Activated CD4-positive, alpha-beta T cell treated with anti-CD3 and anti-CD28 coated beads, Interleukin-2, Interleukin-6, amounts not matched to agents 100 ng/mL and 50 ng/mL, durations not matched to agents 16 hours and 8 hours (primary cell): ENCODE measurements at regions not wholly inside any gene's neighbourhood (a gene's known extent, or its start where the extent isn't known, plus 50 kb on each side); places are given as distances from the start of the nearest gene placed in this dataset.

Experiments
- DNase-seq: peaks from one replicate; pipeline ENCODE4 v3.0.0-alpha.2; 2020

DNA sequence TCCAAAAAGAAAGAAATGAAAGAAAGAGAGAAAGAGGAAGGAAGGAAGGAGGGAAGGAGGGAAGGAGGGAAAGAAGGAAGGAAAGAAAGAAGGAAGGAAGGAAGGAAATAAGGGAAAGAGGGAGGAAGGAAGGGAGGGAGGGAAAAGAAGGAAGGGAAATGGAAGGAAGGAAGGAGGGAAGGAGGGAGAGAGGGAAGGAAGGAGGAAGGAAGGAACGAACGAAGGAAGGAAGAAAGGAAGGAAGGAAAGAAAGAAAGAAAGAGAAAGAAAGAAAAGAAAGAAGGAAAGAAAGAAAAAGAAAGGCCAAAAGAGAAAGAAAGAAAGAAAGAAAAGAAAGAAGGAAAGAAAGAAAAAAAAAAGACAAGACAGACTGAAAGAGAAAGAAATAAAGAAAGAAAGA, 263.9 kb upstream of the ATP10B start:
- DNase-seq, result no peak

DNA sequence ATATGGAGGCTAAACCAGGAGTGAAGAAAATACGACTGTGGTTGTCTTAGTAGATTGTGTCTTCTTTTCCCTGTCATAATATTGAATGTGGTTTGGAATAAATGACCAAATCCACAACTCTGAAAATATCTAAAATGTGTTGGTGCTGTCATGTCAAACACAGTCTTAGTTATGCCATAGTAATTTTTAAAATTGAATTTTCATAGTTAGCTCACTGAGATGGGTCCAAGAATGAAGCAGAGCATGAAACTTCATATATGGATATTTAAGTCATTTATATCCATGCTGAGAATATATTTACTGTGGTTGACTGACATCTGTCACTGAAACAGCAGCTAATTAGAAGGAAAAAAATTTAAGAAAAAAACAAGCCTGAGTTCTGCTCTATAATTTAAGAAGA, 260.4 kb upstream of the ATP10B start:
- no peak for DNase-seq

DNA sequence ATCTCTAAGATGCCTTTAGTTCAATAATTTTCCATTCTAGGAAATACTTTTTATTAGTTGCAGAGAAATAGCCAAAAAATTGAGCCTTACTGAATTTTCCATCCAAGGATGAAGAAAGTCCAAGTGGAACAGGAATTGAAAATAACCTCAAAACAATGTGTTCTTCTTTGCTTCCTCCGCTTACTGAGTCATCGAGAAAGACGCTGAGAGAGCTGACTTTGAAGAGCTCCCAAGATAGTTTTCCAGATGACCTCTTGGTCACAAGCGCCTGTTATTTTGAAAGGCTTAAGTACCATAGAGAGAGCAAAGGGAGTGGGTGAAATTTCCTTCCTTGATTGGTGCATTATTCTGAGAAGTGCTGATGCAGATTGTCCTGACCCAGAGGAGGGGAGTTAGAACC, 253.5 kb upstream of the ATP10B start:
- DNase-seq, result no peak

DNA sequence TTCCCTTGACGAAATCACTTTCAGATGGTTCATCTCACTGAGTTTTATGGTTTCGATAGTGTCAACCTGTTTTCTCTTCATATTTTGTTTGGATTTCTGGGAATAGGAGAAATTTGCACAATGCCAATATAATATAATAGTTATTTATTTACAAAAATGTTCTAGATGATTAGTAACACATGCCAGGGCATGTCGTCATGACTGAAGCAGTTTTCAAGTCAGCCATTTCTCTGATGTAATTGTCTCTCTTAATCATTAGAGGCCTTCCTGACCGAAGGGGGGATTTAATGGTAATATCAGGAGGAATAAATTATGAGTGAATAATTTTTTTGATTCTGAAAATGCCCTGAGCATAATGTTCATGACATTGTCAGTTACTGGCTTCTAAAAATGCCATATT, 246.5 kb upstream of the ATP10B start:
- DNase-seq, result no peak

DNA sequence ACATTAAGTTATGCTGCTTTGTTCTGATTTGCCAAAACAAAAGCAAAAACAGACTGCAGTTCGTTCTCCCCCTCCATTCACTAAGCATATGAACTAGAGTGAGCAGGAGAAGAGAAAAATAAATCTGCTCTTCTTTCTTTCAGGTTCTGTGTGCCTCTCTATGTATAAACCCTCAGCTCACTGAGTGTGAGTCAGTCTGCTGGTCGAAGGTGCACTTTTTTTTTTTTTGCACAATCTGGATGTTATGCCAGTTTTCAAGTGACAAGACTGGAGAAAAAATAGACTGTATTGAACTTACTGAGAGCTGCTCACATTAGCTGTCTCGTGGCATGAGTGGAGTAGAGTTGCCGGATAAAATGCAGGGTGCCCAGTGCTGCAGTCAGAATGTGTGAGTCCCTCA, 244.6 kb upstream of the ATP10B start:
- no peak for DNase-seq

DNA sequence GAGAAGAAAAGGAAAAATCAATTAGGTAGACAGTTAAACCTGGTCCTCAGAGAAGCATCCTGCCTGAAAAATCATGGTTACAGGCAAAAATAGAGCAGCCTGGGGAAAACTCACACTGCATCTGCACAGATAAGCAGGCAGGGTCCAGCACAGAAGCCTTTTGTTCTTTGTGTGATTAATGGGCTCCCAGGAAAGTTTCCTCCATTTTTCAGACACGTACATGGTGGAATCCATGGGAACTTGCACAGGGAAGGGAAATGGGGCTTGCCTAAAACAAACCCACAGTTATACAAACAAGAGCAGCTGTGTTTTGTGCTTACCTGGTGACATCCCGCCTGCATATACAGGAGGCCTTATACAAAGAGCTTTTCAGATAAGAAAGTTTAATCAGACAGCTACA, 243.9 kb upstream of the ATP10B start:
- DNase-seq, result no peak

DNA sequence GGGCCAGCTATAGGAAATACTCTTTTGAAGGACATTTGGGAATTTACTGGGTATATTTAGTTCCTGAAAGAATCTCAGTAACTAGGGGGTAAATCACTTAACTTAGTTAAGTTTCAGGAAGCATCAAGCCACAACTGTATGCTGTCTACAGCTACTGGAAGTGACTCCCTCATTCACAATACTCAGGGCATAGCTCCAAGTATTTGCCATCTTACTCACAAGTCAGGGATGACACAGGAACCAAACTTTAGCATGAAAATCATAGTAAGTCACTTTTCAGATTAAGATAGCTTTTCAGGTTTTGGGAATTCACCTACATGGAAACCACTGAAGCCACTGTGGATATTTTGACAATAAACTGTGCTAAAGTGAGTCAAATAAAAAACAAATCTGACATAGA, 242.4 kb upstream of the ATP10B start:
- no peak for DNase-seq

DNA sequence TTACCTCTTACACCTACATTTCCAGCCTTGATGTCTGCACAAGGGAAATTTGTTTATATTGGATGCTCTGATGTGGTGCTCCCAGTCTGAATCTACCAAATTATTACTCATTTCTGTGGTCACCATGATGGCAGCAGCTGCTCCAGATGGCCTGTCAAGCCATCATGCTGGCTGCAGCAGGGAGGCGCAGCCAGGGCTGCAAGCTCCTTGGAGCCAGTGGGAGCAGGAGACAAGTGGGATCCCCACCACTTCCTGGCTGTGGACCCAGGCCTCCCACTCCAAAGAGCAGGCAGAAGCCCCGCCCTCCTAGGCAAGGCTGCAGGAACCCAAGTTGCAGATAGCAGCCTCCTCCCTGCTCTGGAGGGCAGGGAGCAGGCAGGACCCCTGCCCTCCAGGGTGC, 241.1 kb upstream of the ATP10B start:
- DNase-seq, result no peak

DNA sequence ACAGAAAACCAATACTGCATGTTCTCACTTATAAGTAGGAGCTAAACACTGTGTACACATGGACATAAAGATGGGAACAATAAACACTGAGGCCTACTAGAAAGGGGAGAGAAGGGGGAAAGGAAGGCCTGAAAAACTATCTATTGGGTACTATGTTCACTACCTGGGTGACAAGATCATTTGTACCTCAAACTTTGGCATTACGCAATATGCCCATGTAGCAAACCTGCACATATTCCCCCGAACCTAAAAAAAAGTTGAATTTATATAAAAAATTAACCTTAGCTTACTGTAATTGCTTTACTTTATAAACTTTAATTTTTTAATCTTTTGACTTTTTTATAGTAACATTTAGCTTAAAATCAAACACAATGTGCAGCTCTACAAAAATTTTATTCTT, 237.6 kb upstream of the ATP10B start:
- DNase-seq, result no peak

DNA sequence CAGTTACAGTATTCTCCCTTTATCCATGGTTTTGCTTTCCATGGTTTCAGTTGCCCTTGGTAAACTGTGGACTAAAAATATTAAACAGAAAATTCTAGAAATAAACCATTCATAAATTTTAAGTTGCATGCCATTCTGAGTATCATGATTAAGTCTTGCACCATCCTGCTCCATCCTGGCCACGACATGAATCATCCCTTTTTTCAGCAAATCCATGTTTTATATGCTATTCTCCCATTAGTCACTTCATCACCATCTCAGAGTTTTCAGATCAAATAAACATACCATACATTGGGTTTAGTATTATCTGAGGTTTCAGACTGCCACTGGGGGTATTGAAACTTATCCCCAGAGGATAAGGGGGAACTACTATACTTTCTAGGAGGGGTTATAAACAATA, 234.4 kb upstream of the ATP10B start:
- DNase-seq, result no peak

DNA sequence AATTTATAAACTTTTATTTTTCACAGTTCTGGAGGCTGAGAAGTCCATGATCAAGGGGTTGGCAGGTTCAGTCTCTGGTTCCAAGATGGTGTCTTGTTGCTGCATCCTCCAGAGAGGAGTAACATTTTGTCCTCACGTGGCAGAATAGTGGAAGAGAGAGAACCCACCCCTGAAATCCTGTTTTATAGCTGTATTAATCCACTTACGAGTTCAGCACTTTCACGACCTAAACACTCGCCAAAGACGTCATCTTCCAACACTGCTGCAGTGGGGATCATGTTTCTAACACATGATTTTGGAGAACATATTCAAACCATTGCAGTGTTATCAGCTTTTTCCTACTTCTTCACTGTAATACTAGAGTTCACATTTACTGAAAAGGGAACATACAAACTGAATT, 233.0 kb upstream of the ATP10B start:
- DNase-seq, result no peak

DNA sequence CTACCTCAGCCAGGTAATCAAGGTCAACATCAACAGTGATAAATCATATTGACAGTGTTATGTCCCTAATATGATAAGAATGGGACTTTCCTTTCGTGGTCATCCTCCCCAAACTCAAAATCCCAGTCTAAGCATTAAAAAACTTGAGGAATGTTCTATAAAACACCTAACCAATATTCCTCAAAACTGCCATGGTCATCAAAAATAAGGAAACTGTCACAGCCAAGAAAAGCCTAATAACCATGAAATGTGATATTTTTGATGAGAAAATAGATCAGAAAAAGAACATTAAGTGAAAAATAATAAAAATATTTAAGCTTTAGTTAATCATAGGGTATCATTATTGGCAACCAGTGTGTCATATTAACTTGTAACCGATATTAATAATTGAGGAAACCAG, 232.1 kb upstream of the ATP10B start:
- no peak for DNase-seq

DNA sequence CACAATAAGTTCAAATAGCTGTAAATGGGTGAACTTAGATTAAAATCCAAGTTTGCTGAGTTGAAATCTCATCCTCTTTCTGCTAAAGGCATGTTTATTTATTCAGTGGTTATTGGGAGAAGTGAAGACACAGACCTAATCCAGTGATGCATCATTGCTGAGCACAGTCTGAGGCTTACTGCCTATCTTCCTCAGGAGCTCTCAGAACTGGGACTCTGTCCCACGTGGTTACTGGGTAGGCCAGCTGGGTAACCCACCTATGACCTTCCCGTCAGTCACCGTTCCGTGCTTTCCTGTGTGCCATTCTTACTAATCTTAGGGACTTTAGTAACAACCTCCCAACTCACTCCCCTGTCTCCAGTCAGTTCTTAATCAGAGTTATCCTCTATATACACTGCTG, 226.8 kb upstream of the ATP10B start:
- DNase-seq, result no peak

DNA sequence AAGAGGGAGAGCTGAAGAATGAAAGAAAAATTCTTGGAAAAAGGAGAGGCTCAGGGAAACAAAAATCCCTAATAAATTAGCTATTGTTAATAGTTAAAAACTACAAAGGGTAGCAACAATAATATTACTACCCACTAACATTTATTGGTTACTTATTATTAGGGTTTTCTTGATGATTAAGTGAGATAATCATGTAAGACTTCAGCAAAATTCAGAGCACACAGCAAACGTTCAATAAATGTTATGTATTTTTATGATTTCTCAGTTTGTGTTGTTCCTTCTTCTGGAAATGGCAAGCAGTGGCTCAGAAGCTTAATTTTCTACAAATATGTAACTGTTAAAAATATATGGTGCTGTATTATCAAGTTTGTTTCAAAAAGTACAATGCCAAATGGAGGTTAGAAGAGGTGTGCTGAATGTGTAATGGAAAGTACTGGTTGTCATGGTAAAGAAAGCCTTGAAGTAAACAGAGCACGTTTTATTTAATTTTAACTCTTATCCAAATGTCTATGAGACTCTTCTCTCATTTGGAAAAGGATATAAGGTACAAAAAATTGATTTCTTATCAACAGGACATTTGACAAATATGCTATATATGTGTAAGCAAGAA, 226.0 kb upstream of the ATP10B start:
- no peak for DNase-seq

DNA sequence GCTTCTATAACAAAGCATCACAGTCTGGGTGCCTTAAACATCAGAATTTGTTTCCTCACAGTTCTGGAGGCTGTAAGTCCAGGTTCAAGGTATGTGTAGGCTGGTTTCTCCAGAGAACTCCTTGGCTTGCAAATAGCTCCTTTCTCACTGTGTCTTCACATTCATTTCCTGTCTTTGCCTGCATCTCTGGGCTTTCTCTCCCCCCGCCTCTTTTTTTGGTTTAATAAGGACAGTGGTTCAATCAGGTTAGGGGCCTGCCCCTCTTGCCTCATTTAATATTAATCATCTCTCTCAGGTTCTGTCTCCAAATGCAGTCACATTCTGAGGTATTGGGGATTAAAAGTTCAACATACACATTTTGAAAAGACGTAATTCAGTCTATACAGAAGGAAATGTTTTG, 225.5 kb upstream of the ATP10B start:
- no peak for DNase-seq

DNA sequence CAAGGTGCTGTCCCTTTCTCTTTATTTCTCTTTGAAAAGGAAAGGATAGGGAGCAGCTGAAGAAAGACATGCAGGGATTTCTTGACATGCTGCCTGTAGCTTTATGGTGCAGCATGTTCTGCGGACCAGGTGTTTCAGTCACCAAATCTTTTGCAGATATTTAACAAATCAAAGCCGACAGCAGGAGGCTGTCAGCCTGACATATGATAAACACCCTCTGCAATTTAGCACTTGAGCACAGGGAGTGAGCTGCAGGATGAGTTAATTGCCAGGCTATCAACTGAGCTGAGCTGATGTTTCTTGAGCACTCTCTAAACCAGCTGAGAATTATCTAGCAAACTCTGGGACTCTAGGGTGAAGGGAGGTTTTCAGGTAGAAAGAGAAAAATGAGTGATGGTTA, 212.8 kb upstream of the ATP10B start:
- no peak for DNase-seq

DNA sequence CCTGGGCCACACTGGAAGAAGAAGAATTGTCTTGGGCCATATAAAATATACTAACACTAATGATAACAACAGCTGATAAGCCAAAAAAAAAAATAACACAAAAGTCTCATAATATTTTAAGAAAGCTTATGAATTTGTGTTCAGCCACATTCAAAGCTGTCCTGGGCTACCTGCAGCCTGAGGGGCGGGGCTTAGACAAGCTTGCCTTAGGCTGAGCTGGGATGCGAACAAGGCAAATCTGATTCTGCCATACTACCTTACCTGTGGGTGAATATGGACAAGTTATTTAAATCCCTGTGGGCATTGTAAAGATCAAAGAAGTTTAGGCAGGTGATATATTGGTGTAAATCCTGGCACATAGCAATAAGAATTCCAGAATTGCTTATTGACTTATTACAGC, 212.3 kb upstream of the ATP10B start:
- no peak for DNase-seq

DNA sequence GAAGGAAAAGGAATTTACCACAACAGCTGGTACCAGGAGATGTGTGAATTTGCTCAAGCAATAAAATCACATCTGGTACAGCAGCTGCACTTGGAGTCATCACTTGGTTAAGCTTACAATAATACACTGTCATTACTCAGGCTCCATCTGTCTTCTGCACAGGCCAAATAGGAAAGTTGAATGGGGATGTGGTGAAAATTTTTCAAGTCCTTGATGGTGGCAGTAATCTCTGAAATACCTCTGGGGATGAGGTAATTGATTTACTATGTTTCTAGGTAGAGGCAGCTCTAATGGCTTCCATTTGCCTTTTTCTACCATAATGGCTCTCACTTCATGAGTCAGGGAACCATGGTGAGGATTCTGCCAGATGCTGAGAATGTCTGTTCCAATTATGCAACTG, 206.8 kb upstream of the ATP10B start:
- DNase-seq, result no peak

DNA sequence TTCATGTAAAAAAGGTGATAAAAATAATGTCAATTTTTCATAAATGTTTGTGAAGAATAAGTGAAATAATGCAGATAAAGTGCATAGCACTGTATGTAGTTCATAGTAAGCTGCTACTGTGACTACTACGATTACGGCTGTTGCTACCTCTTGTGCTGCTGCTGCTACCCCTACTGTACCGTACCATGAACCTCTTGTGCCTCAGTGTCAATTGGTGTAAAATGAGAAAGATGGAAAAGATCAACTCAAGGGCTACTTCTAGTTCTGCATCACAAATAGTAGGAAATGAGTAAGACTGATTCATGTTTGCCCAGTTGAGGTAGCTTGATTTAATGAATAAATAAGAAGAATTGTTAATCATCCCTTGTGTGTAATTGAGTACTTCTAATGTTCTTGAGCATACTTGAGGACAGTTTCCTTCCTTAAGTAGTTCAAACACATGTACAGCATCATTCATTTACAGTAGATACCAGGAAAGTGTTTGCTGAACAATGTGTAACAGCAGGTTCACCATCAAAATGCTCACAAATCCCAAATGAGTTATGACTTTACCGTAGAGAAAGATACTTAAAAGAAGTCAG, 200.0 kb upstream of the ATP10B start:
- DNase-seq, result no peak

DNA sequence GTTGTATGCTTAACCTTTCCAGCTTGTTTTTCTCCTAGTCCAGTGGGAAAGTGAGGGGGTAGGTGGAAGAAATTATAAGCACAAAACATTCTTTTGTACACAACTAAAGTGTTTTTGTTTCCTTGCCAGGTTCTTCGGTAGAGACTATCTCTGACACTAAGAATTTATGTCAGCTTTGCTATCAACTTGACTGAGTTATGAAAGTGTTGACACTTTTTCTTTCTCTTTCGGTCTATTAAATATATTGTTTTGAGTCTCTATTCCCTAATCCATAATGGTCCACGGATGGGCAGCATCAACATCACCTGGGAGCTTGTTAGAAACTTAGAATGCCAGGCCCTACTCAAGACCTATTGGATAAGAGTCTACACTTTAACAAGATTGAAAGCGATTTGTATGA, 195.0 kb upstream of the ATP10B start:
- DNase-seq, result no peak

DNA sequence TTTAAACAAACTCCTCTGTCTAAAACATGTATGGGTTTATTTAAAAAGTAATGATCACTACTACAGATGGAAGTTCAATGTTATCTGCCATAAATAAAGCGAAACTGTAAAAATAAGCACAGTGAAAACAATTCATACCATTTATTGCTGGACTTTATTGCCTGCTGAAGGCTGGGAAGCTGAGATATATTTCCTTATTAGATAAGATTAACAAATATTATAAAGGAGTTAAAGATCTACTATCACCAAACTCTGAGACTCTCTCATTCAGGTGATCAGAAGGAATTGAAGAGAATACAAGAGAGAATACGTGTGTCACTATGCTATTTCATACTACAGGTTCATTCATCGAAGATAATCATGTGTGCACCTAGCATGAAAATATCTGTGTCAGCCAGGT, 190.9 kb upstream of the ATP10B start:
- DNase-seq, result no peak

DNA sequence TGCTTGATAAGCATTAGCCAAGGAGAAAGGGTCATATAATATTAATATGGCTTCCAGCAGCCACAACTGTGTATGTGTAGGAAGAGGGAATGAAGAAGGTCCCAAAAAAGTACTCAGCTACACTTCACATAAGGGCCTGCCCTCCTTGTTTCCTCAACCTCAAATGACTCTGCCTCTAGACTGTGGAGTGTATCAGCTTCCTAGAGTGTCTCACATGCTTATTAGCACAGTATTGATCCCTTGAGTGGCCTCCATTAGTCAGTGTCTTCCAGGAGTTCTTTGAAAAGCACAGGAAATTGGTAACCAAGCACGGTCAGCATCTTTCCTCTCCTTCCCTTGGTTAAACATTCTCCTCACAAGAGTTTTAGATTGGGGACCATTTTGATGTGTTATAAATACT, 190.4 kb upstream of the ATP10B start:
- no peak for DNase-seq

DNA sequence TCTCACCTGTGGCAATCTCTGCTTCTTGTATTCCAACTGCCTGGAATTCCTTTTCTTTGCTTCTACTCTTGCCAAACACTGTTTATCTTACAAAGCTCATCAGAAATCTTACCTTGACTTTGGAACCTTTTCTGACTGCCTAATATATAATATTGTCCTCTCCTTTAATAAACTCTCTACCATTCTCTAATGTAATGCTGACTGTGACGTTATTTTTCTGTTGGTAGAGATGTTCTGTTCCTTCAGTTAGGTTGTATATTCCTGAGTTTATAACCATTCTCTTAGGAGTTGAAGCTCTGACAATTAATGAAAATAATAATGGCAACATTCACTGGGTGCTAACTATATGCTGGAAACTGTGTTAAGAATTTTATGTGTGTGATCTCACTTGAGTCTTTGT, 188.8 kb upstream of the ATP10B start:
- DNase-seq, result no peak

DNA sequence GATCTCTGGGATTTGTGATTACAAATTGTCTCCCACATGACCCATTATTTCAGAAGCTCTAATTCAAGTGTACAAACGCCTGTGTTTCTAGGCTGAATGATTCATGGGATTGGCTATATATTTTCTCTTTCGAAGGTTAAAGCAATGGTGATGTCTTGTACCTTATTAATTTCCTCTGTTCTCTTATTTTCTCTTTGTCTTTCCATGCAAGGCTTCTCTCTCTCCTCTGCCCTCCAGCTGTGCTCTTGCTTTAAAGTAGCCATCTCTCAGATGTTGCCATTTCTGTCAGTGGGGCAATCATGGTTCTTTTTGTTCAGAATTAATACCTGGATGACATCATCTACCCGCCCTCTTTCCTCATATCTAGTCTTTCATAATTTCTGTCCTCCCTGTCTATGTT, 184.3 kb upstream of the ATP10B start:
- DNase-seq, result no peak

DNA sequence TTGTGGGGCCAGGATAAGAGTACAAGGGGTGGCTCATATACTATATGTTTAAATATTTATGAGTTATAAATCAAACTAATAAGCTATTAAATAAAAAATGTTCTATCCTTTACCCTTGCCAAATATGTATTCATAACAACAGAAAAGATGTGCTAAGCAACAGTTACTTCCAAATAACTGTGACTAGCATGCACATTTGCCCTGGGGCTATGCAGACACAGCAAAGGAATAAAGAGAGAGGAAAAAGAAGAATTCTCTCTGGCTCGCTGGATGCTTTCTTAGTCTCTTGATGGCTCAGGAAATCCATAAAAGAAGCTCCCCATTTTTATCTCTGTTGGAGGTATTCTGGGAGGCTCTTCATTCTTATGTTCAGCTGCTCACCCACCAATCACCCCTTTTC, 182.4 kb upstream of the ATP10B start:
- no peak for DNase-seq

DNA sequence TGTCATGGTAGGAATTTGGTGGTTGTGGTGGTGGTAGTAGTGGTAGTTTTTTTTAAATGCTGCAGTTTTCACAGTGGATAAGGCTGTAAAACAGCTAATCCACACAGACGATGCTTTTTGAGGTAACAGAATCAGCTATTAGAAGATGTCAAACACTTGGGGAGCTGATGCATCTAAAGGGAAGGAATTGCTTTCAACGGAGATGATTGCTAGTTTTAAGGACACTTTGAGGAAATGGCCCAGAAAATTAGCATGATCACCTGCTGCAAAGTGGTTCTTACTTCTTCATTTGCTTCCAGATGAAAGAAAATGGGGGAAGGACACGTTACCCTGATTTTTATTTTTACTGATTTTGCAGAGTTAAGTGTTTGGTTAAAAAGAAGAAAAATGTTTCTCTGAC, 178.2 kb upstream of the ATP10B start:
- no peak for DNase-seq
